ENCODE measurements at regions not wholly inside any gene's neighbourhood (a gene's known extent, or its start where the extent isn't known, plus 50 kb on each side); places are given as distances from the start of the nearest gene placed in this dataset.

- Histone ChIP-seq H3K36me3 (no peaks in the 10 kb centered on the region), H3K27me3 (no peaks in the 10 kb centered on the region), H3K9me3 (no peaks in the 10 kb centered on the region), H3K4me3 (no peak overlapping the region), H3K27ac (no peak overlapping the region), H3K4me1 (no peaks in the 10 kb centered on the region)
- DNase-seq (ENCODE audit: low spot score in 2 of 2): no peak
- TF ChIP-seq CTCF (IDR thresholded peaks at IDR 0.05): no peak
- intact Hi-C loops (cut with DNase I): no loop called here
These were observed 127.5 kb upstream of the GIMD1 start for GRCh38 chr4:106496061-106496460.

GRCh38 chr4:106495476-106495875, 126.9 kb upstream of the GIMD1 start:
- no peaks in the 10 kb centered on the region for H3K4me1 ChIP-seq
- no peak overlapping the region for H3K27ac ChIP-seq
- no peak for DNase-seq (ENCODE audit: low spot score in 2 of 2)
- TF ChIP-seq CTCF (IDR thresholded peaks at IDR 0.05): no peak
- no peak overlapping the region for H3K4me3 ChIP-seq
- intact Hi-C loops (cut with DNase I): no loop called here
- no peaks in the 10 kb centered on the region for H3K9me3 ChIP-seq
- H3K27me3 ChIP-seq: no peaks in the 10 kb centered on the region
- no peaks in the 10 kb centered on the region for H3K36me3 ChIP-seq

GRCh38 chr4:106494066-106494465, 125.5 kb upstream of the GIMD1 start:
- Histone ChIP-seq H3K4me3 (no peak overlapping the region), H3K9me3 (no peaks in the 10 kb centered on the region), H3K4me1 (no peaks in the 10 kb centered on the region), H3K27me3 (no peaks in the 10 kb centered on the region), H3K36me3 (no peaks in the 10 kb centered on the region), H3K27ac (no peak overlapping the region)
- intact Hi-C loops (cut with DNase I): no loop called here
- no peak for TF ChIP-seq CTCF (IDR thresholded peaks at IDR 0.05)
- DNase-seq (ENCODE audit: low spot score in 2 of 2): no peak

- Histone ChIP-seq H3K27me3 (no peaks in the 10 kb centered on the region), H3K27ac (no peak overlapping the region), H3K9me3 (no peaks in the 10 kb centered on the region), H3K4me1 (no peaks in the 10 kb centered on the region), H3K36me3 (no peaks in the 10 kb centered on the region), H3K4me3 (no peak overlapping the region)
- intact Hi-C loops (cut with DNase I): no loop called here
- TF ChIP-seq CTCF (IDR thresholded peaks at IDR 0.05): no peak
- no peak for DNase-seq (ENCODE audit: low spot score in 2 of 2)
These were observed 124.5 kb upstream of the GIMD1 start for GRCh38 chr4:106493086-106493485.

- H3K9me3 ChIP-seq: peaks cover 0 to 7% of the 10 kb centered on the region in 2 donors
- H3K27me3 ChIP-seq: no peaks in the 10 kb centered on the region
- intact Hi-C loops (cut with DNase I): no loop called here
- H3K27ac ChIP-seq: no peak overlapping the region
- H3K4me3 ChIP-seq: no peak overlapping the region
- no peak for DNase-seq (ENCODE audit: low spot score in 2 of 2)
- no peak for TF ChIP-seq CTCF (IDR thresholded peaks at IDR 0.05)
- H3K36me3 ChIP-seq: no peaks in the 10 kb centered on the region
- H3K4me1 ChIP-seq: no peaks in the 10 kb centered on the region
These were observed 118.0 kb upstream of the GIMD1 start for GRCh38 chr4:106486533-106486932.

- DNase-seq (ENCODE audit: low spot score in 2 of 2): no peak
- H3K36me3 ChIP-seq: no peaks in the 10 kb centered on the region
- H3K27me3 ChIP-seq: no peaks in the 10 kb centered on the region
- H3K9me3 ChIP-seq: peaks cover 0 to 7% of the 10 kb centered on the region in 2 donors
- H3K4me1 ChIP-seq: no peaks in the 10 kb centered on the region
- no peak overlapping the region for H3K4me3 ChIP-seq
- no peak for TF ChIP-seq CTCF (IDR thresholded peaks at IDR 0.05)
- intact Hi-C loops (cut with DNase I): no loop called here
- no peak overlapping the region for H3K27ac ChIP-seq
These were observed 113.2 kb upstream of the GIMD1 start for GRCh38 chr4:106481801-106482200.

All from ascending aorta (tissue), 2 donors.